ENCODE measurements at regions not wholly inside any gene's neighbourhood (a gene's known extent, or its start where the extent isn't known, plus 50 kb on each side); places are given as distances from the start of the nearest gene placed in this dataset.
"Not testable (repeated sequence)": the region's sequence is repeated elsewhere in the genome, so short reads cannot be mapped to it uniquely, and the experiment has no call there.

DNA sequence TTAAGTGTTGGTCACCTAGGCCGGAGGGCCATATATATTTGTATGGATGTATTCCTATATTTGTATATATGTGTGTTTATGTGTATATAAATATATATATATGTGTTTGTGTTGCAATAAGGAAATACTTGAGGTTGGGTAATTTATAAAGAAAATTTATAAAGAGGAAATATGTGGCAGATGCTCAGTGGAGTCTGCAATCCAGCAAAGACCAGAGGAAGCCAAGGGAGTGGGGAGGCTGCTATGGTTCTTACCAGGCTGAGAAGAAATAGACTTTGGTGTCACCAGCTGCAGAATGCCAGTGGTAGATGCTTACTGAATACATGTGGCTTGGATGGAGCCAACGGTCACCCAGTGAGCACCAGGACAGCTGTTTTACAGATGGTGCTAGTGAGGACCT lies 97.4 kb upstream of the ELOVL5 start:
- DNase-seq (ENCODE audit: low read depth): no peak

- no peak for DNase-seq (ENCODE audit: low read depth)
Observed at GRCh38 chr6:53441761-53442160, 93.0 kb upstream of the ELOVL5 start.

- DNase-seq (ENCODE audit: low read depth): no peak
Observed at GRCh38 chr6:53441035-53441493, 92.3 kb upstream of the ELOVL5 start.

DNA sequence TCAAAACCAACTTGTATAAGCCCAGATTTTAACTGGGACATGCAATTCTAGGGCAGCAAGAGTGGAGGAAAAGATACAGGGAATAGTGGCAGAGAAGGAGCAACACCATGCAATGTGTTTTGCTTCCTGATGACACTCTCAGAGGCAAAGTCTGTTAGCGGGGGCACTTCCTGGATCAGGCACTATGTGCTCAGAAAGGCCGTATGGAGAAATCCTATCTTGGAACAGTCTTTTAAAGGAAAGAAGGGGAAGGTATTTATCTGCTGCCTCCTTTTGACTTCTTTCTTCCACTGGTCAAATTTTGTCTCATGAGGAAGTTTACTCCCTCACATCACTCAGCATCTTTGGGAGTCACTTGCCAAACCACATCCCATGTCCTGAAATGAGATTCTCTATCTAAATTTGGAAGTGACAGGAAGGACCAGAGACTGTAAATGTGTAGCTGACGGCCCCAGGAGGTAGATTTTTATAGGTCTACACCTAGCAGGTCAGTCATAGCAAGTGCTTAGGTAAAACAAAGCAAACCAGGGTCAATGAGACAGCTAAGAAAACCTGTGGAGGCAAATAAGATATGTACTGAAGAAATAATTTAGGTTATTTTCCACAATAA lies 91.7 kb upstream of the ELOVL5 start:
- no peak for DNase-seq (ENCODE audit: low read depth)

GRCh38 chr6:53439556-53439955 lies 90.8 kb upstream of the ELOVL5 start:
- DNase-seq (ENCODE audit: low read depth): peak; percentile 50

DNA sequence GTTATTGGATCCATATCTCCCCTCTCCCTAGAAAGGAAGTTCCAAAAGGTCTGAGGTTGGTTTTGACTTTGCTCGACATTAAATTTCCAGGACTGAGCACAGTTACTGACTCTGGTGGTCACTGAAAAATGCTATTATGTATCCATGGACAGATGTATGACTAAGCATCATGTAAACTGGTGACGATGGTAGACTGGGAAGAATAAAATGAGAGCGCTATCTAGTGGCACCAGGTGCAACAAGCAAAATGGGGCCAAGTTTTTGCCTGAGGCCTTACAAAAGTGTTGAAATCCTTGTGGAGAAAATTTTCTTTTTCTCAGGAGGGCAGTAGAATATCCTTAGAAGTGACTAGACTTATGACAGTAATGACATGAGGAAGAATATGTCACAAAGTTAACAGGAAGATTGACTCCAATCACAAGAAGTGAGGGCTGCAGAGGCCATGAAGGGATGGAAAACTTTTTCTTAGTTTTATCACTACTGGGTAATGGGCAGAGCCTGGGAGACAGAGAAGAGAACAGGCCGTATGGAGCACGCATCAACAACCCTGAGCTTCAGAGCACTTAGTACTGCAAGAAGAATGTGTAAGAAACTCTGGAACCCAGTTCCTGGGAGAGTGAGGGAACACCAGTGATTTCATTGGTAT lies 88.9 kb upstream of the ELOVL5 start:
- peak; percentile 66 for DNase-seq (ENCODE audit: low read depth)

DNA sequence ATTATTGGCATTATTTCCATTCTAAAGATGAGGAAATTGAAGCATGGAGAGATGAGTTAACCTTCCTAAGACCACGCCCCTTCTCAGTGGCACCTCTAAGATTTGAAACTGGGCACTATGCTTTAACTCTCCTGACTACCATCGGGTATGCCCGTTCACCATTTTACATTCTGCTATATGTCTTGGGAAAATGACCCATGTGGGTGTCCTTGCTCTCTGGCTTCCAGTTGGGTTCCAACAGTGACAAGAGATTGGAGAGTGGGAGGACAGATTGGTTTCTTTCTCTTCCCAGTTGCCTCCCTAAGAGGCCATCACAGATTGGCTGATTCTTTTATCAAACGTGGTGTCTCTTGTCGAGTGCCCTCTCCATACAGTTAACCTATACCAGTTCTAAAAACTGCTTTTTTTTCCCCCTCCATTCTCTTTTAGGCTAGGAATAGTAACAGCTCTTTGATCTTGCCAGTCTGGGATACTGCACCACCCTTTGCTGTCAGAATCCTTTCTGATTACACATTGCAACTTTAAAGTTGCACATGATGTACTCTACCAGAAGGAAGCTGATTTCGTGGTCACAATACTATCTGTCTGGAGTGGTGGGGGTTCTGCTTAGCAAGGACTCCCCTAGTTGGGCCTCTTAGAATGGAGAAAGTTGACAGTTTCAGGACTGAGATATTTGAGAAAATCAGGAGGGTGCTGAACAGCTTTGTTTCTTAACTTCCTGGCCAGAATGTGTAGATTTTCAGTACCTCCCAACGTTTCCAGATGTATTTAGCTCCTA lies 88.0 kb upstream of the ELOVL5 start:
- no peak for DNase-seq (ENCODE audit: low read depth)

DNA sequence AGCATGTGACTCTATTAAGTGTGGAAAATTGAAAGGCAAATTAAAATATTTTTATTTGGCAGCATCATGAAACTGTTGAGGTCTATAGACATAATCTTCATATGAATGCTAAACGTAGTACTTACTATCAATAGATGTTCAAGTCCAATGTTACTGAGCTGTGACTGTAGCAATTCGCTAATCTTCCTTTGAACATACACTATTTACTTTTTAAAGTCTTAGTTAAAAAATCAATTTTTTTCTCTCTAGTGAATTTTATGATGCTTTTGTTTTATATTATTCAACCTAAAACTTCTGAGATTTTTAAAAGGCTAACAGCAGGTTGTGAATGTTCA lies 85.2 kb upstream of the ELOVL5 start:
- DNase-seq (ENCODE audit: low read depth): no peak

GRCh38 chr6:53433261-53433950 lies 84.7 kb upstream of the ELOVL5 start:
- no peak for DNase-seq (ENCODE audit: low read depth)

DNA sequence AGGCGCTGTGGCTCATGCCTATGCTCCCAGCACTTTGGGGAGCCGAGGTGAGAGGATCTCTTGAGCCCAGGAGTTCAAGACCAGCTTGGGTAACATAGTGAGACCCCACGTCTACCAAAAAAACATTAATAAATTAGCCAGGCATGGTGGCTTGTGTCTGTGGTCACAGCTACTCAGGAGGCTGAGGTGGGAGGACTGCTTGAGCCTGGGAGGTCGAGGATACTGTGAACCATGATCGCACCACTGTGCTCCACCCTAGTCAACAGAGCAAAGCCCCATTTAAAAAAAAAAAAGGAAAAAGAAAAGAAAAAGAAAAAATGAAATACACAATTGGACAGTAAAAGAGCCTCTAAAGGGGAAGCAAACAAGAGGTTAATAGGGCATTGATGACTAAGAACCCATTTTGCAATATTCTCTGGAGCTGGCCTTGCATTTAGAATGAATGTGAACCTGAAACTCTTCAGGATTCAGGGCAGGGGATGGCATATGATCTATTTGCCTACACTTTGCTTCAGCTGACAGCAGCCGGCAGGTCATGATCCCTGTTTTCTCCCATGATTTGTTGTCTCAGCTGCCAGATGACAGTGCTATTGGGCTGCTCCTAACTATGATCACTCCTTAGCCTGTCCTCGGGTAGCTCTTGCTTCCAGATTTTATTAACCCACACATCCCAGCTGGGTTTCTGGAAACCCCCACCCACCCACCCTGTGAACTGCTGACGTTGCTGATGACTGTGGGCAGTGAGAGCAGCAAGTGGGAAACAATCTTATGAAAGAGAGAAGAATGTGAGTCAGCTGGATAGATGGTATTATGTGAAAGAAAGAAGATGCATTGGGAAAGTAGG lies 83.8 kb upstream of the ELOVL5 start:
- no peak for DNase-seq (ENCODE audit: low read depth)

DNA sequence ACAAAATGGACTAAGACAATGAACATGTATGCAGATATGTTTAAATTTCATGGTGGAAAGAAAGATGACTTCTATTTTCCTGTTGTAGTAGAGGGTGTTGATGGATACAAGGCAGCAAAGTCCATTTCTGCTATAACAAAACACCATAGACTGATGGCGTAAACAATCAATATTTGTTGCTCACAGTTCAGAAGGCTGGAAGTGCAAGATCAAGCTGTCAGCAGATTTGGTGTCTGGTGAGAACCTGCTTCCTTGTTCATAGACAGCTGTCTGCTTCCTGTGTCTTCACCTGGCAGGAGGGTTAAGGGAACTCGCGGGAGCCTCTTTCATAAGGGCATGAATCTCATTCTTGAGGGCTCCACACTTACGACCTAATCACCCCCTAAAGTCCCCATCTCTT lies 83.0 kb upstream of the ELOVL5 start:
- no peak for DNase-seq (ENCODE audit: low read depth)

DNA sequence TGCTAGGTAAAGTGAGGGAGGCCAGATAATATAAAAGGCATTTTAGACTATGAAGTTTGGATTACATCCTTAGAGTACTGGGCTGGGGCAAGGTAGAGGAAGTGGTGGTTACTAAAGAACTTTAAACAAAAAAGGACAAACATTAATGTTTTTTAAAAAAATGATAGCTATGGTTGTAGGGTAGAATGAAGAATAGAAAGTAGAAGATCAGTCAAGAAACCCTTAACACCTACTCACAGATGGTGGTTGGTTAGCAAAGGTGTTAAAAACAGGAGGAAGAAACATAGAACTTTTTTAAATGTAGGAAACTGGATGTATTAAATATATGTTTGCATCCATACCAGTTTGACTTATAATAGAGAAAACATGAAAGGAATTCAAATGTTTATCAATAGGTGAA lies 80.7 kb upstream of the ELOVL5 start:
- DNase-seq (ENCODE audit: low read depth): no peak

DNA sequence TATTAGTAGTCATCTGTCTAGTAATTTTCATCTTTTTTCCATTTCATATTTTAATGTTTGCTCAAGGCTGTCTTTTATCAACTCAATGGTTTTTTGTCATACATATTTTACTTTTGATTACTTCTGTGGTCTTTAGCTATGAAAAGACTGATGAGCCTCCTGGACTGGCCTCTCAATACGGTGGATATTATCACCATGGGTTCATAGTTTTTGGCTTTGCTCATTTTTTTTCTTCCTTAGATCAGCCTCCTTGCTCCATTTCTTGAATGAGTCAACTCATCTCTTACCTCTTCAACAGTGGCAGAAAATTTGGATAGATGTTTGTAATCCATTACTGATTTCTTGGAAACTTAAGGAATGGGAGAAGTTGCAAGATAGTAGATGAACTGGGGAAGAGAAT lies 80.1 kb upstream of the ELOVL5 start:
- DNase-seq (ENCODE audit: low read depth): no peak

DNA sequence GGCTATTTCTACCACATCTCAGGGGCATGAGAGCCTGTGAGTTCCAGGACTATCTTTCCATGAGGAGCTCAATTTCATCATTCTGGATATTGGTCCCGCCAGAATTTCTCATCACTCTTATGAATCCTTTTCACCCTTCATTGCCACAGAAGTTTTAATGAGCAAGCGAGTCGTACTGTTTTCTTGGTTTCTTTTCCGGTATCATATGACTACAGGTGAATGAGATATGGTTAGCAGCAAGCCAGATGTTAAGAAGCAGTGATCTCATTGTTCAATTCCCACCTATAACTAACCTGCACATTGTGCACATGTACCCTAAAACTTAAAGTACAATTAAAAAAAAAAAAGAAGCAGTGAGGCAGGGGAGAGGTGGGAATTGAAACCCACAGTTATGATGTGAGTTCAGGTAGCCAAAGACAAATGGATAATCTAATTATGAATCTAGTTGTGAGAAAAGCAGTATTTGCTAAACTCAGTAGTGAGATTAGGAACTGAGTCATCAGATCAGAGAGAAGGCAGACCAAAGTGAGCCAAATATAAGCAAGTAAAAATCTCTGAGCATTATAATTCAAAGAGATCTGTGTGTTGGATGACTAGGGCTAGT lies 78.0 kb upstream of the ELOVL5 start:
- DNase-seq (ENCODE audit: low read depth): no peak

- DNase-seq (ENCODE audit: low read depth): no peak
Observed at GRCh38 chr6:53426117-53426516, 77.4 kb upstream of the ELOVL5 start.

- no peak for DNase-seq (ENCODE audit: low read depth)
Observed at GRCh38 chr6:53424976-53425718, 76.4 kb upstream of the ELOVL5 start.

- DNase-seq (ENCODE audit: low read depth): no peak
Observed at GRCh38 chr6:53424300-53424699, 75.5 kb upstream of the ELOVL5 start.

DNA sequence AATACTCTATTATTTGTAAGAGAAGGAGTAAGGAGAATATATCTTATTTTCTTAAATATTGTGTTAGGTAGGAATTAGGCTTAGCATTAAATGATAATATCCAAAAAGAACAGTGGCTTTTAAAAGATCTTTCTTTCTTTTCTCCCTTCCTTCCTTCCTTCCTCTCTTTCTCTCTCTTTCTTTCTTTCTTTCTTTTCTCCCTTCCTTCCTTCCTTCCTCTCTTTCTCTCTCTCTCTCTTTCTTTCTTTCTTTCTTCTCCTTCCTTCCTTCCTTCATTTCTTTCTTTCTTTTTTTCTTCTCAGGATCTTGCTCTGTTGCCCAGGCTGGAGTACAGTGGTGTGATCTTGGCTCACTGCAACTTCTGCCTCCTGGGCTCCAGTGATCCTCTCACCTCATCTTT lies 74.8 kb upstream of the ELOVL5 start:
- not testable (repeated sequence) for DNase-seq (ENCODE audit: low read depth)

DNA sequence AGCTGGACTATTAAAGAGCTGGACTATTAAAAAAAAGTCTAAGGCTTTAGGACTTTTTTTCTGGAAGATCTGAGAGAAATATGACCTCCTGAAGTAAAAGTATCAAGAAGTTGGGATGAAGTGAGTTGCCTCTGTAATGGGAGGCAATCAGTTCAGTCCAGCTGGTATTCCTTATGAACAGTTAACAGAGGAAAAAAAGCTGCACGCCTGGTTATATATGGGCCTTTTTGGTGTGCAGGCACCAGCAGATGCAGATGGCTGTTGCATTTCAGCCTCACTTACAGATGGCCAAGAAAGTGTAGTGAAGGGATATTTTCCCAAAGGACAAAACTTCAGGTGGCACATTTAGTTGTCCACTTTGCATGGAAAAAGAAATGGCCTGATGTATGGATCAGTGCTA lies 70.3 kb upstream of the ELOVL5 start:
- no peak for DNase-seq (ENCODE audit: low read depth)

DNA sequence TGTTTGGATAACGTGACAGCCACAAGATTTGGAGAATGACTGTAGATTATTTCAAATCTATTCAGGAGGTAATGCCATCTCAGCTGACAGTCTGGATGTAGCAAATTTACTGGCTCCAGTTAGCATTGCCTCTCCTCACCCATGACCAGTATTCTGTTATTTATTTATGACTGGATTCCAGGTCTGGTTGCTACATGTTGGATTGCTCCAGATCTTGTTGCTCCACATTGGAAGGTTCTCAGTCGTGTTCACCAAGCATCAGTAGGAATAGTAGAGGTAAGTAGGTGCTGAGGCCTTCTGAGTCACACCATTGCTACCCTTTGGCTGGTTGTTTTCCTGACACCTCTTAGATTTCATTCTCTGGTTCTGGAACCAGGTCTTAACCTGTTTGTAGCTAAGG lies 69.5 kb upstream of the ELOVL5 start:
- DNase-seq (ENCODE audit: low read depth): no peak

- DNase-seq (ENCODE audit: low read depth): no peak
Observed at GRCh38 chr6:53417141-53417540, 68.4 kb upstream of the ELOVL5 start.

Measured in GM04504 (cell line).